Astrocyte of the cerebellum (primary cell): ENCODE measurements at regions not wholly inside any gene's neighbourhood (a gene's known extent, or its start where the extent isn't known, plus 50 kb on each side); places are given as distances from the start of the nearest gene placed in this dataset.

Experiments
- DNase-seq: peaks from one replicate; pipeline ENCODE4 v3.0.0-alpha.2; 2011; ENCODE audit warnings: low read depth
- H3K4me3 ChIP-seq: 2 replicates; pipeline ENCODE4 v1.5.1; 2011; ENCODE audit warnings: mild to moderate bottlenecking, low read depth, low read length, moderate library complexity
- CTCF ChIP-seq: IDR thresholded peaks from 2 replicates; pipeline ENCODE4 v1.5.1; 2012; ENCODE audit warnings: low read length, low read depth, moderate library complexity, mild to moderate bottlenecking; ENCODE audit errors: missing control alignments
- in situ Hi-C: cut with HindIII; loops from 2 replicates; pipeline ENCODE4 v1.10.0; 2017; ENCODE audit warnings: low sequenced_read_pairs

GRCh38 chr9:28439688-28440087 is 866.4 kb upstream of the C9orf72 start:
- in situ Hi-C loops, result no loop called here
- TF ChIP-seq CTCF, result no peak
- no peak for DNase-seq
- no peak overlapping the region for H3K4me3 ChIP-seq

GRCh38 chr9:28443461-28443860 is 870.2 kb upstream of the C9orf72 start:
- H3K4me3 ChIP-seq, result no peak overlapping the region
- DNase-seq, result no peak
- no peak for TF ChIP-seq CTCF
- in situ Hi-C loops, result no loop called here

GRCh38 chr9:28444637-28445036 is 871.4 kb upstream of the C9orf72 start:
- no peak for DNase-seq
- no peak overlapping the region for H3K4me3 ChIP-seq
- TF ChIP-seq CTCF, result no peak
- in situ Hi-C loops, result no loop called here

- in situ Hi-C loops, result no loop called here
- no peak overlapping the region for H3K4me3 ChIP-seq
- no peak for TF ChIP-seq CTCF
- no peak for DNase-seq
Measured at GRCh38 chr9:28445211-28445610, 871.9 kb upstream of the C9orf72 start.

GRCh38 chr9:28453918-28454317 is 880.6 kb upstream of the C9orf72 start:
- in situ Hi-C loops, result no loop called here
- H3K4me3 ChIP-seq, result no peak overlapping the region
- no peak for TF ChIP-seq CTCF
- DNase-seq, result no peak

GRCh38 chr9:28456861-28457260 is 883.6 kb upstream of the C9orf72 start:
- in situ Hi-C loops, result no loop called here
- no peak for DNase-seq
- no peak overlapping the region for H3K4me3 ChIP-seq
- TF ChIP-seq CTCF, result no peak
